Ishikawa (cell line): ENCODE measurements at regions not wholly inside any gene's neighbourhood (a gene's known extent, or its start where the extent isn't known, plus 50 kb on each side); places are given as distances from the start of the nearest gene placed in this dataset.

Experiments
- CEBPB ChIP-seq: IDR thresholded peaks from 2 replicates; pipeline ENCODE4 v1.6.1; 2012
- CREB1 ChIP-seq: IDR thresholded peaks from 2 replicates; pipeline ENCODE4 v1.6.1; 2012; ENCODE audit warnings: low read depth
- EGR1 ChIP-seq: IDR thresholded peaks from 2 replicates; pipeline ENCODE4 v1.6.1; 2012
- EP300 ChIP-seq: IDR thresholded peaks from 2 replicates; pipeline ENCODE4 v1.6.1; 2012; ENCODE audit warnings: borderline replicate concordance
- FOXM1 ChIP-seq: IDR thresholded peaks from 2 replicates; pipeline ENCODE4 v1.6.1; 2012; ENCODE audit warnings: low read depth, borderline replicate concordance
- NFIC ChIP-seq: IDR thresholded peaks from 2 replicates; pipeline ENCODE4 v1.6.1; 2012
- RAD21 ChIP-seq: IDR thresholded peaks from 2 replicates; pipeline ENCODE4 v1.6.1; 2012; ENCODE audit warnings: low read depth
- TAF1 ChIP-seq: IDR thresholded peaks from 2 replicates; pipeline ENCODE4 v1.6.1; 2012; ENCODE audit warnings: low read depth, mild to moderate bottlenecking
- TCF12 ChIP-seq: IDR thresholded peaks from 2 replicates; pipeline ENCODE4 v1.6.1; 2012; ENCODE audit warnings: low read depth
- TEAD4 ChIP-seq: IDR thresholded peaks from 2 replicates; pipeline ENCODE4 v1.6.1; 2012
- YY1 ChIP-seq: IDR thresholded peaks from 2 replicates; pipeline ENCODE4 v1.6.1; 2012; ENCODE audit warnings: low read depth
- ZBTB7A ChIP-seq: IDR thresholded peaks from 2 replicates; pipeline ENCODE4 v1.6.1; 2012; ENCODE audit warnings: low read depth
- TF ChIP-seq, protein P1 (sequence below): IDR thresholded peaks from 2 replicates; pipeline ENCODE4 v1.6.1; 2012
- TF ChIP-seq, protein P2 (sequence below): IDR thresholded peaks from 2 replicates; pipeline ENCODE4 v1.6.1; 2012
- TF ChIP-seq, protein P3 (sequence below): IDR thresholded peaks from 2 replicates; pipeline ENCODE4 v1.6.1; 2012; ENCODE audit warnings: low read depth, mild to moderate bottlenecking

DNA sequence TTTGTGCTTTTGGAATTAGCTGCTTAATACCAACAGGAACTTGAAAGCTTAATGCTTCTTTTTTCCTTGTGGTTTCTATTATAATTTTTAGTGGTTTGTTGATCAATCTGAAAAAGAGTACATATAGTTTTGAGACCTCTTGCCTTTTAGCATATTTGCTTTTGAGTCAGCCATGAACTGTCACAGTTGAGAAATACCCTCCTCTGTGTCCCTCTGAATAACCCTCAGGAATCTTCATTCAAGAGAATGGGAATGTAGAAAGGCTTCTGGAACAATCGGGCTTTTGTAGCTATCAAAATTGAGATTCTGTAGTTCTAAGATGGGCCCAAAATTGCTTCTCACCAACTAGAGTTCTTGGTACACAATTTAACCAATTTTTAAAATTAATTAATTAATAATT, 451.1 kb upstream of the TRIB2 start:
- TF ChIP-seq TAF1 (no peak), TCF12 (no peak), RAD21 (no peak), TEAD4 (no peak), NFIC (no peak), EP300 (no peak), ZBTB7A (no peak)
- TF ChIP-seq, protein P1, sequence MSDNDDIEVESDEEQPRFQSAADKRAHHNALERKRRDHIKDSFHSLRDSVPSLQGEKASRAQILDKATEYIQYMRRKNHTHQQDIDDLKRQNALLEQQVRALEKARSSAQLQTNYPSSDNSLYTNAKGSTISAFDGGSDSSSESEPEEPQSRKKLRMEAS, result no peak

DNA sequence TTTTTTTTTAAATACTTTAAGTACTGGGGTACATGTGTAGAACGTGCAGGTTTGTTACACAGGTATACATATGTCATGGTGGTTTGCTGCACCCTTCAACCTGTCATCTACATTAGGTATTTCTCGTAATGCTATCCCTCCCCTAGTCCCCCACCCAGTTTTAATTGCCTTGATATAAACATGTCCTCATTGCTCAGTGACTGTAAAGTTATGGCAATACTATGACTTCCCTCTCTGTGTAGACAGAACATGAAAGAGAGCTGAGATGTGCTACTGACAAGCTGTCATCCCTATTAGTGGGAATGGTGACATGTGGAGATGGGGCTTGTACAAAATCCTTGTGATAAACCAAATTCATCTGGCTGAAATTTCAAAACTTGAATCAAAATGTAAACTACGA, 449.7 kb upstream of the TRIB2 start:
- TF ChIP-seq RAD21, result no peak
- no peak for TF ChIP-seq YY1
- TF ChIP-seq CREB1, result no peak
- TF ChIP-seq, protein P2, sequence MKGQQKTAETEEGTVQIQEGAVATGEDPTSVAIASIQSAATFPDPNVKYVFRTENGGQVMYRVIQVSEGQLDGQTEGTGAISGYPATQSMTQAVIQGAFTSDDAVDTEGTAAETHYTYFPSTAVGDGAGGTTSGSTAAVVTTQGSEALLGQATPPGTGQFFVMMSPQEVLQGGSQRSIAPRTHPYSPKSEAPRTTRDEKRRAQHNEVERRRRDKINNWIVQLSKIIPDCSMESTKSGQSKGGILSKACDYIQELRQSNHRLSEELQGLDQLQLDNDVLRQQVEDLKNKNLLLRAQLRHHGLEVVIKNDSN, result no peak
- no peak for TF ChIP-seq EGR1
- TF ChIP-seq TAF1, result no peak
- no peak for TF ChIP-seq EP300
- TF ChIP-seq, protein P3, sequence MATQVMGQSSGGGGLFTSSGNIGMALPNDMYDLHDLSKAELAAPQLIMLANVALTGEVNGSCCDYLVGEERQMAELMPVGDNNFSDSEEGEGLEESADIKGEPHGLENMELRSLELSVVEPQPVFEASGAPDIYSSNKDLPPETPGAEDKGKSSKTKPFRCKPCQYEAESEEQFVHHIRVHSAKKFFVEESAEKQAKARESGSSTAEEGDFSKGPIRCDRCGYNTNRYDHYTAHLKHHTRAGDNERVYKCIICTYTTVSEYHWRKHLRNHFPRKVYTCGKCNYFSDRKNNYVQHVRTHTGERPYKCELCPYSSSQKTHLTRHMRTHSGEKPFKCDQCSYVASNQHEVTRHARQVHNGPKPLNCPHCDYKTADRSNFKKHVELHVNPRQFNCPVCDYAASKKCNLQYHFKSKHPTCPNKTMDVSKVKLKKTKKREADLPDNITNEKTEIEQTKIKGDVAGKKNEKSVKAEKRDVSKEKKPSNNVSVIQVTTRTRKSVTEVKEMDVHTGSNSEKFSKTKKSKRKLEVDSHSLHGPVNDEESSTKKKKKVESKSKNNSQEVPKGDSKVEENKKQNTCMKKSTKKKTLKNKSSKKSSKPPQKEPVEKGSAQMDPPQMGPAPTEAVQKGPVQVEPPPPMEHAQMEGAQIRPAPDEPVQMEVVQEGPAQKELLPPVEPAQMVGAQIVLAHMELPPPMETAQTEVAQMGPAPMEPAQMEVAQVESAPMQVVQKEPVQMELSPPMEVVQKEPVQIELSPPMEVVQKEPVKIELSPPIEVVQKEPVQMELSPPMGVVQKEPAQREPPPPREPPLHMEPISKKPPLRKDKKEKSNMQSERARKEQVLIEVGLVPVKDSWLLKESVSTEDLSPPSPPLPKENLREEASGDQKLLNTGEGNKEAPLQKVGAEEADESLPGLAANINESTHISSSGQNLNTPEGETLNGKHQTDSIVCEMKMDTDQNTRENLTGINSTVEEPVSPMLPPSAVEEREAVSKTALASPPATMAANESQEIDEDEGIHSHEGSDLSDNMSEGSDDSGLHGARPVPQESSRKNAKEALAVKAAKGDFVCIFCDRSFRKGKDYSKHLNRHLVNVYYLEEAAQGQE, result no peak
- no peak for TF ChIP-seq TEAD4
- TF ChIP-seq NFIC, result no peak
- no peak for TF ChIP-seq TCF12
- no peak for TF ChIP-seq CEBPB
- TF ChIP-seq ZBTB7A, result no peak

DNA sequence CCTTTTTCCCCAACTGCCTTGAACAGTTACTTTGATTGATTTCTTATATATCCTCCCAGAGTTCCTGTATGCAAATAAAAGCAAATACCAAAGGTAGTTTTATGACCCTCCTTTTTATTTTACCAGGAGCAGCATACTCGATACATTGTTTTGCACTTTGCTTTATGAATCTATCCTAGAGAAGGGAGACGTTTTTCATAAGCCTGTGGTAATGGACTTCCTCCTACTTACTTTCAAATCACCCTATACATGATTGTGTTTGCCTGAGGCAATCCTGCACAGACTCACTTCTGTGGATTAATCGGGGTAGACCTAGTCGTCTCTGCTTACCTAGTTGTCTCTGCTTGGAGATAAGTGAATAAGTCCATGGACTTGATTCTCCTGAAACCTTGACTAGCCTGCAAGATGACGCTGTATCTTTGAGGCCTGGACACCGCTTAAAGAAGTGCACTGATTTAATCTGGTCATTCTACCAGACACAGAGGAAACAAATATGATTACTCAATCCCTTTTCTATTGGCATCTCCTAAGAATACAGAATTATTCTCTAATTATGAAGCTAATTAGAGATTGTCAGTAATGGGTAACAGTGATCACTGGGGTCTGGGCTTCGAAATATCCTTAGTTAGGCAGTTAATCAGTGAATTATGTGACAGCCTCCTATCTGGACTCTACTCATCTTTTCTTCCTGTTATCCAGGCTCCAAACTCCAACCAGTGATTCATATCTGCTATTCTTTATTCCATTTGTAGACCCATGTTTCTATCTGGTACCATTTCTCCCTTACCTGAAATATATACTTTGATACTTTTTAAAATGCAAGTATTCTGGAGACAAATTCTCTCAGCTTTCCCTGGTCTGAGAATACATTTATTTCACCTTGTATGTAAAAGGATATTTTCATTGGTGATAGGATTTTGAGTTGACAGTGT, 447.4 kb upstream of the TRIB2 start:
- TF ChIP-seq NFIC (no peak), EP300 (no peak), YY1 (no peak), RAD21 (no peak), TAF1 (no peak), TCF12 (no peak), FOXM1 (no peak), CREB1 (no peak), ZBTB7A (no peak), EGR1 (no peak), TEAD4 (no peak), CEBPB (no peak)
- TF ChIP-seq, protein P2, result no peak
- TF ChIP-seq, protein P3, result no peak
- TF ChIP-seq, protein P1, result no peak

DNA sequence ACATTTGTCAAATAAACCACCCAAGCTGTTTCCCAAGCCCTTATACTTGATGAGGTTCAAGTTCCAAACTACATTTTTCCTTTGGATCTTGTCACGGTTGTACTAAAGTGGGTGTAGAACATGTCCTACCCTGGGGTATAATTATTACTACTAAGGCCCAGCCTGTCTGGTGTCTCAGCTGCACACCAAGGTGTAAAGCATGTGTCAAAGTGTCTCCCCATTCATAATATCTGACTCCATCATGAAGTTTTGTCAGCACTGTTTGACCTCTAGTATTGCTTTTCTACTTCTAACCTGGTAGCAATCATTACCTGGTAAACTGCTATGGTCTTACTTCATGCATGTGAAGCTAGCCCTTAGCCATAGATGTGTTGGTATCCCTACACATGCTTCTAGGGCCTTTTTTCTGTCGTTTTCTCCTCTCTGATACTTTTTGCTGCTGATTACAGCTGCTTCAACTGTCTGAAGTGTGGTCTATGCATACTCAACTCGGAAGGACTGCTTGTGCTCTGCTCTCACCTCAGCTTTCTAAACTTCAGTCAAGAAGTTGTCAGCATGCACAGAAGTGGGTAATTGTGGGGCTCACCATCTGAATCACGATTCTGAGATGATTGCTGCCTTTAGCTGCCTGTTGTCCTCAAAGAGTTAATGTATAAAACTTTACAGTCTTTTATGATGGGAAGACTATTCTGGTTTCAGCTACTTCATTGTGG, 445.7 kb upstream of the TRIB2 start:
- TF ChIP-seq, protein P1, result no peak
- TF ChIP-seq CEBPB (no peak), NFIC (no peak), EGR1 (no peak), ZBTB7A (no peak), TCF12 (no peak), FOXM1 (no peak), EP300 (no peak), TAF1 (no peak), RAD21 (no peak), YY1 (no peak)
- TF ChIP-seq, protein P3, result no peak
- TF ChIP-seq, protein P2, result no peak
